IMR-90 (cell line): ENCODE measurements at regions not wholly inside any gene's neighbourhood (a gene's known extent, or its start where the extent isn't known, plus 50 kb on each side); places are given as distances from the start of the nearest gene placed in this dataset.

Experiments used
- ATAC-seq: fragments of 200-7000 bp; cut with Tn5 transposase; 2 replicates; pipeline ENCODE4 v1.9.1; 2020; ENCODE audit warnings: low read depth, mild to moderate bottlenecking, moderate library complexity
- BruUV-seq: library from RNA; stranded (reverse); fragments of 400-500 nt; replicated peaks from 2 replicates; lab custom pipeline; 2021; lab: Mats Ljungman, UMichigan
- CTCF ChIA-PET: fragments of 300-600 bp; formaldehyde crosslinking; extraction: SDS; loops from one replicate; lab custom pipeline; 2021; ENCODE audit warnings: antibody characterized with exemption; lab: Yijun Ruan, JAX
- POLR2A ChIA-PET: fragments of 300-600 bp; sonication (Branson Sonifier 250); formaldehyde crosslinking; loops from one replicate; lab custom pipeline; 2022; ENCODE audit warnings: antibody characterized with exemption; ENCODE audit not compliant: unreplicated experiment; lab: Charles Lee
- DNase-seq: peaks from one replicate; pipeline ENCODE4 v3.0.0; 2013
- H2AFZ ChIP-seq: replicated peaks from 2 replicates; pipeline ENCODE3; 2013; ENCODE audit warnings: low read length, mild to moderate bottlenecking; ENCODE audit not compliant: poor library complexity
- H2AK5ac ChIP-seq: 2 replicates; pipeline ENCODE4 v1.6.1; 2013; ENCODE audit warnings: low read depth, low read length, inconsistent platforms
- H2AK9ac ChIP-seq: replicated peaks from 2 replicates; pipeline ENCODE3; 2013; ENCODE audit warnings: mild to moderate bottlenecking, low read depth, low read length, moderate library complexity; ENCODE audit not compliant: poor library complexity
- H2BK120ac ChIP-seq: 2 replicates; pipeline ENCODE4 v1.6.1; 2013; ENCODE audit warnings: low read depth, low read length, inconsistent platforms
- H2BK15ac ChIP-seq: 3 replicates; pipeline ENCODE4 v1.6.1; 2013; ENCODE audit warnings: low read depth, low read length, inconsistent platforms
- H2BK20ac ChIP-seq: 2 replicates; pipeline ENCODE4 v1.6.1; 2013; ENCODE audit warnings: low read depth, mild to moderate bottlenecking, inconsistent platforms, low read length, moderate library complexity
- H2BK5ac ChIP-seq: 2 replicates; pipeline ENCODE4 v1.6.1; 2013; ENCODE audit warnings: mild to moderate bottlenecking, low read depth, low read length, inconsistent platforms; ENCODE audit not compliant: poor library complexity, severe bottlenecking
- H3K14ac ChIP-seq: replicated peaks from 2 replicates; pipeline ENCODE4 v1.6.1; 2013; ENCODE audit warnings: low read depth, low read length, inconsistent platforms
- H3K18ac ChIP-seq: 2 replicates; pipeline ENCODE4 v1.6.1; 2013; ENCODE audit warnings: low read depth, low read length, control low read depth
- H3K23ac ChIP-seq: 2 replicates; pipeline ENCODE4 v1.6.1; 2013; ENCODE audit warnings: low read depth, low read length, inconsistent platforms
- H3K27ac ChIP-seq: 2 replicates; pipeline ENCODE4 v1.5.1; 2013; ENCODE audit warnings: mild to moderate bottlenecking, control low read depth, low read length; ENCODE audit not compliant: insufficient read depth
- H3K27me3 ChIP-seq: 2 replicates; pipeline ENCODE4 v1.6.1; 2013; ENCODE audit warnings: low read length; ENCODE audit not compliant: control insufficient read depth, insufficient read depth
- H3K36me3 ChIP-seq: 2 replicates; pipeline ENCODE4 v1.6.1; 2013; ENCODE audit warnings: low read length, mixed read lengths; ENCODE audit not compliant: control insufficient read depth, insufficient read depth
- H3K4ac ChIP-seq: 2 replicates; pipeline ENCODE4 v1.6.1; 2013; ENCODE audit warnings: low read depth, low read length, inconsistent platforms
- H3K4me1 ChIP-seq: 2 replicates; pipeline ENCODE4 v1.6.1; 2013; ENCODE audit warnings: low read length, mixed read lengths; ENCODE audit not compliant: control insufficient read depth, insufficient read depth
- H3K4me2 ChIP-seq: 2 replicates; pipeline ENCODE4 v1.6.1; 2013; ENCODE audit warnings: low read depth, mild to moderate bottlenecking, control low read depth, low read length, moderate library complexity
- H3K4me3 ChIP-seq: 2 replicates; pipeline ENCODE4 v1.5.1; 2013; ENCODE audit warnings: low read depth, mild to moderate bottlenecking, control low read depth, low read length, moderate library complexity; ENCODE audit not compliant: insufficient read depth
- H3K56ac ChIP-seq: 2 replicates; pipeline ENCODE4 v1.6.1; 2013; ENCODE audit warnings: low read length, inconsistent platforms; ENCODE audit not compliant: insufficient read depth; ENCODE audit errors: extremely low read depth
- H3K79me1 ChIP-seq, 2 experiments: 2 replicates each; pipeline ENCODE4 v1.6.1; 2013; ENCODE audit warnings: low read length in 2 of 2, inconsistent platforms in 1 of 2, low read depth in 1 of 2
- H3K9ac ChIP-seq: 2 replicates; pipeline ENCODE4 v1.6.1; 2013; ENCODE audit warnings: low read depth, low read length, control low read depth
- H3K9me1 ChIP-seq: 2 replicates; pipeline ENCODE4 v1.6.1; 2013; ENCODE audit warnings: low read length, inconsistent platforms; ENCODE audit not compliant: insufficient read depth
- H3K9me3 ChIP-seq: 2 replicates; pipeline ENCODE4 v1.6.1; 2013; ENCODE audit warnings: low read length; ENCODE audit not compliant: control insufficient read depth, insufficient read depth
- H4K20me1 ChIP-seq: 2 replicates; pipeline ENCODE4 v1.6.1; 2013; ENCODE audit warnings: low read length, inconsistent platforms; ENCODE audit not compliant: insufficient read depth
- H4K5ac ChIP-seq: 2 replicates; pipeline ENCODE4 v1.6.1; 2013; ENCODE audit warnings: mild to moderate bottlenecking, low read depth, low read length, control low read depth
- H4K8ac ChIP-seq, 2 experiments: 2 replicates each; pipeline ENCODE4 v1.6.1; 2013; ENCODE audit warnings: low read depth in 2 of 2, low read length in 2 of 2, control low read depth in 1 of 2, inconsistent platforms in 1 of 2
- H4K91ac ChIP-seq: 2 replicates; pipeline ENCODE4 v1.6.1; 2013; ENCODE audit warnings: low read depth, low read length, inconsistent platforms; ENCODE audit not compliant: insufficient read depth
- CEBPB ChIP-seq: IDR thresholded peaks from 2 replicates; pipeline ENCODE4 v1.6.1; 2012; ENCODE audit warnings: low read depth, low read length, improper control_type of control experiment
- FOS ChIP-seq: fragments of 150-350 bp; IDR thresholded peaks from 2 replicates; pipeline ENCODE4 v1.6.1; 2016; ENCODE audit warnings: low read depth, low read length
- MAFK ChIP-seq: IDR thresholded peaks from 2 replicates; pipeline ENCODE4 v1.6.1; 2012; ENCODE audit warnings: low read depth, low read length, improper control_type of control experiment
- MAZ ChIP-seq: IDR thresholded peaks from 2 replicates; pipeline ENCODE4 v1.6.1; 2012; ENCODE audit warnings: low read depth, mild to moderate bottlenecking, low read length, improper control_type of control experiment, moderate library complexity, borderline replicate concordance
- RCOR1 ChIP-seq: IDR thresholded peaks from 2 replicates; pipeline ENCODE4 v1.6.1; 2012; ENCODE audit warnings: mild to moderate bottlenecking, low read length, improper control_type of control experiment; ENCODE audit not compliant: insufficient replicate concordance
- RFX5 ChIP-seq: IDR thresholded peaks from 2 replicates; pipeline ENCODE4 v1.8.0; 2012; ENCODE audit warnings: low read depth, mild to moderate bottlenecking, low read length, moderate library complexity
- SMC3 ChIP-seq: fragments of 150-350 bp; IDR thresholded peaks from 2 replicates; pipeline ENCODE4 v1.6.1; 2016; ENCODE audit warnings: low read depth, mild to moderate bottlenecking, antibody characterized with exemption, low read length, moderate library complexity
- WGBS, 2 experiments: methylation state at CpG; one replicate each; pipeline versions ENCODE4 v1.1.5 to v1.1.7; 2013; ENCODE audit warnings: missing lambda C conversion rate in 2 of 2; ENCODE audit not compliant: insufficient read length in 1 of 2; ENCODE audit errors: extremely low coverage in 2 of 2; 5-methylcytosine and 5-hydroxymethylcytosine counted together
- dilution Hi-C: fragments of 300-500 bp; cut with HindIII; formaldehyde crosslinking; loops from one replicate; pipeline ENCODE4 v1.14.3; 2018; ENCODE audit warnings: low sequenced_read_pairs; ENCODE audit not compliant: unreplicated experiment
- in situ Hi-C: fragments of 300-500 bp; cut with MboI; formaldehyde crosslinking; loops from 3 replicates; pipeline ENCODE4 v1.14.3; 2019; ENCODE audit warnings: low sequenced_read_pairs, inconsistent platforms, mixed read lengths
- intact Hi-C: fragments of 100-400 bp; cut with micrococcal nuclease; formaldehyde crosslinking; loops from 2 replicates; pipeline ENCODE4 v1.10.0; 2022
- TF ChIP-seq, protein P1 (sequence below): fragments of 150-350 bp; IDR thresholded peaks from 2 replicates; pipeline ENCODE4 v1.6.1; 2017; ENCODE audit warnings: mild to moderate bottlenecking, antibody characterized with exemption, low read length, low read depth

DNA sequence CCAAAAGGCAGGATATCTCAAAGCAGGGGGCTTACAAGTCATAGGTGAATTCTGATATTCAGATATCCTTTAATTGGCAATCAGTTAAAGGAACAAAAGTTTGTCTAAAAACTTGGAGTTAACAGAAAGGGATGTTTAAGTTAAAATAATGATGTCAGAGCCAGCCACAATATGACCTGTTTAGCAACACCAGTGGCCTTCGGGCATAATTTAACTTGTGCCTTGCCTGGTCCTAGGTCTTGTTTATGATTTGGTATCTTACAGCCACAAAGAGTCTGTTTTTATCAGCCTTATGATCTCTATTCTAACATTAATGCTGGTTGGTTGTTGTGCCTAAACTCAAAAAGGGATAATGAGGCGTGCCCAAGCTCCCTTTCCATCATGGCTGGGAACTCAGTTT is 252.9 kb downstream of the RNF152 start:
- POLR2A ChIA-PET, result no interaction called here
- Histone ChIP-seq H3K18ac (peak overlapping the region; percentile 5; the same call in 1 of the 2 replicates), H3K27ac (no peak overlapping the region), H2AK9ac (no peak overlapping the region), H3K4me3 (no peak overlapping the region), H4K5ac (no peak overlapping the region; the same call in 1 of the 2 replicates), H3K23ac (no peak overlapping the region), H4K91ac (no peak overlapping the region), H2AFZ (no peak overlapping the region), H3K4me1 (peaks cover 14% of the 10 kb centered on the region; the same call in 1 of the 2 replicates), H3K79me1 (no peaks in the 10 kb centered on the region), H3K9ac (no peak overlapping the region), H3K4me2 (0 out of 2 replicates have a peak overlapping the region, but pooled peaks have one; percentile 10), H3K9me1 (no peaks in the 10 kb centered on the region), H3K4ac (no peak overlapping the region), H2AK5ac (no peak overlapping the region), H3K56ac (no peak overlapping the region), H2BK120ac (no peak overlapping the region), H2BK5ac (no peak overlapping the region), H3K9me3 (no peaks in the 10 kb centered on the region), H3K27me3 (no peaks in the 10 kb centered on the region), H2BK20ac (no peak overlapping the region), H3K36me3 (no peaks in the 10 kb centered on the region), H4K8ac (no peak overlapping the region), H2BK15ac (no peak overlapping the region), H3K14ac (no peak overlapping the region), H4K20me1 (no peaks in the 10 kb centered on the region)
- DNase-seq (peak; percentile 58), ATAC-seq (no peak)
- dilution Hi-C loops (no loop called here), in situ Hi-C loops (loop anchor here (10.0 kb wide), 1 partner anchor 495 kb away; no protein-coding TSS in a partner anchor), intact Hi-C loops (loop anchor here (5.0 kb wide), 1 partner anchor 958 kb away; no protein-coding TSS in a partner anchor)
- WGBS, 2 experiments, result no CpG with 5 or more reads among the region's 2 CpGs
- no peak for TF ChIP-seq RFX5
- TF ChIP-seq, protein P1, sequence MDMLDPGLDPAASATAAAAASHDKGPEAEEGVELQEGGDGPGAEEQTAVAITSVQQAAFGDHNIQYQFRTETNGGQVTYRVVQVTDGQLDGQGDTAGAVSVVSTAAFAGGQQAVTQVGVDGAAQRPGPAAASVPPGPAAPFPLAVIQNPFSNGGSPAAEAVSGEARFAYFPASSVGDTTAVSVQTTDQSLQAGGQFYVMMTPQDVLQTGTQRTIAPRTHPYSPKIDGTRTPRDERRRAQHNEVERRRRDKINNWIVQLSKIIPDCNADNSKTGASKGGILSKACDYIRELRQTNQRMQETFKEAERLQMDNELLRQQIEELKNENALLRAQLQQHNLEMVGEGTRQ, result no peak
- no peak for TF ChIP-seq MAFK
- TF ChIP-seq CEBPB, result peak; percentile 44; the same call in 1 of the 2 replicates
- TF ChIP-seq RCOR1, result no peak
- TF ChIP-seq MAZ, result no peak
- TF ChIP-seq FOS, result no peak
- no peak for TF ChIP-seq SMC3
- CTCF ChIA-PET, result no interaction called here
- BruUV-seq, result no TSS peak
